Testis (tissue), 2 donors: ENCODE measurements at regions not wholly inside any gene's neighbourhood (a gene's known extent, or its start where the extent isn't known, plus 50 kb on each side); places are given as distances from the start of the nearest gene placed in this dataset.
"Not testable (repeated sequence)": the region's sequence is repeated elsewhere in the genome, so short reads cannot be mapped to it uniquely, and the experiment has no call there.

Source experiments
- POLR2A ChIP-seq: fragments of 450-650 bp; IDR thresholded peaks from one replicate; pipeline ENCODE4 v1.6.1; 2017; ENCODE audit warnings: antibody characterized with exemption, mild to moderate bottlenecking, moderate library complexity
- TF ChIP-seq, protein P1 (sequence below), 3 experiments: fragments of 450-650 bp in 2 of 3; fragments of 200-600 bp in 1 of 3; sonication (generic) in 1 of 3; IDR thresholded peaks; one replicate each; pipeline ENCODE4 v1.5.1; 2016 to 2019; ENCODE audit warnings: antibody characterized with exemption in 3 of 3, mild to moderate bottlenecking in 2 of 3, moderate library complexity in 1 of 3

DNA sequence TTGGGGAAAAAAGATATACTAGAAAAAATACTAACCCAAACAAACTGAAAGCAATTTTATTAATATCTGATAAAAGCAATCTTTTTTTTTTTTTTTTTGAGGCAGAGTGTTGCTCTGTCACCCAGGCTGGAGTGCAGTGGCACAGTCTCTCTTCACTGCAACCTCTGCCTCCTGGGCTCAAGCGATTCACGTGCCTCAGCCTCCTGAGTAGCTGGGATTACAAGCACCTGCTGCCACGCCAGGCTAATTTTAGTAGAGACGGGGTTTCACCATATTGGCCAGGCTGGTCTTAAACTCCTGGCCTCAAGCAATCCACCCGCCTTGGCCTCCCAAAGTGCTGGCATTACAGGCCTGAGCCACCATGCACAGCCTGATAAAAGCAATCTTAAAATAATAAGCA, 467.5 kb upstream of the TNC start:
- TF ChIP-seq, protein P1, sequence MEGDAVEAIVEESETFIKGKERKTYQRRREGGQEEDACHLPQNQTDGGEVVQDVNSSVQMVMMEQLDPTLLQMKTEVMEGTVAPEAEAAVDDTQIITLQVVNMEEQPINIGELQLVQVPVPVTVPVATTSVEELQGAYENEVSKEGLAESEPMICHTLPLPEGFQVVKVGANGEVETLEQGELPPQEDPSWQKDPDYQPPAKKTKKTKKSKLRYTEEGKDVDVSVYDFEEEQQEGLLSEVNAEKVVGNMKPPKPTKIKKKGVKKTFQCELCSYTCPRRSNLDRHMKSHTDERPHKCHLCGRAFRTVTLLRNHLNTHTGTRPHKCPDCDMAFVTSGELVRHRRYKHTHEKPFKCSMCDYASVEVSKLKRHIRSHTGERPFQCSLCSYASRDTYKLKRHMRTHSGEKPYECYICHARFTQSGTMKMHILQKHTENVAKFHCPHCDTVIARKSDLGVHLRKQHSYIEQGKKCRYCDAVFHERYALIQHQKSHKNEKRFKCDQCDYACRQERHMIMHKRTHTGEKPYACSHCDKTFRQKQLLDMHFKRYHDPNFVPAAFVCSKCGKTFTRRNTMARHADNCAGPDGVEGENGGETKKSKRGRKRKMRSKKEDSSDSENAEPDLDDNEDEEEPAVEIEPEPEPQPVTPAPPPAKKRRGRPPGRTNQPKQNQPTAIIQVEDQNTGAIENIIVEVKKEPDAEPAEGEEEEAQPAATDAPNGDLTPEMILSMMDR (IDR thresholded peaks at IDR 0.05), result not testable (repeated sequence)
- not testable (repeated sequence) for TF ChIP-seq POLR2A
